Natural killer cell treated with Interleukin-12 subunit alpha and Interleukin-12 subunit beta and Interleukin-15 and Interleukin-18, amount 100 ng/mL, for 72 hours (primary cell): ENCODE measurements at regions not wholly inside any gene's neighbourhood (a gene's known extent, or its start where the extent isn't known, plus 50 kb on each side); places are given as distances from the start of the nearest gene placed in this dataset.
"Not testable (repeated sequence)": the region's sequence is repeated elsewhere in the genome, so short reads cannot be mapped to it uniquely, and the experiment has no call there.

Experiments used
- ATAC-seq, 2 donors: fragments of 150-1000 bp; cut with Tn5 transposase in 1 of 2; sonication (Bioruptor Pico), chemical (Tn5 transposase) in 1 of 2; 2 replicates each; pipeline ENCODE4 v1.10.0; 2021
- DNase-seq: peaks from one replicate; pipeline ENCODE4 v3.0.0; 2022; ENCODE audit warnings: low spot score
- H3K27ac Mint-ChIP-seq, 2 donors: 1 replicate in 1 of 2; 2 replicates in 1 of 2; pipeline ENCODE4 v1.8.0; 2022; ENCODE audit warnings: mixed read lengths in 2 of 2, mild to moderate bottlenecking in 1 of 2, moderate library complexity in 1 of 2
- H3K27me3 Mint-ChIP-seq, 2 donors: 1 replicate in 1 of 2; 2 replicates in 1 of 2; pipeline ENCODE4 v1.8.0; 2022; ENCODE audit warnings: mixed read lengths in 2 of 2
- H3K36me3 Mint-ChIP-seq: one replicate; pipeline ENCODE4 v1.8.0; 2022; ENCODE audit warnings: mixed read lengths
- H3K4me1 Mint-ChIP-seq, 2 donors: 1 replicate in 1 of 2; 2 replicates in 1 of 2; pipeline ENCODE4 v1.8.0; 2022; ENCODE audit warnings: low read depth in 2 of 2, mixed read lengths in 2 of 2, mild to moderate bottlenecking in 1 of 2
- H3K4me3 Mint-ChIP-seq: one replicate; pipeline ENCODE4 v1.8.0; 2022; ENCODE audit warnings: mixed read lengths
- H3K9me3 Mint-ChIP-seq: 2 replicates; pipeline ENCODE4 v1.8.0; 2022; ENCODE audit warnings: mixed read lengths

DNA sequence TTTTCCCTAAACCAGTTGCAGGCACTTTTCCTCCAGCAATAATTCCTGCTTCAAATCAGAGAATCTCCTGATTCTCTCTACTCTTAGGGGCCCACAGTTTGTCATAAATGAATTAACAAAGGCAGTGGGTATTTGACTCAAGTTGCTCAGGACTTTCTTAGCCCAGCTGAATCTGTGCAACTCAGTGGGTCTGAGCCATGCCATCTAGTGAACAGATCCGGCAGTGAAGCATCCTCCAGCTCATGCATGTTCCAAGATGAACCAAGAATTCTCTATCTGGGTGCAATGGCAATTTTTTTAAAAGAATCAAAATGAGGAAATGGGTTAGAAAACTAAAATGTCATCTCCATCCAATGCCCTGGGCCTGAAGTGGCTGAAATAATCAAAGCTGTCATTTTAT is 575.2 kb upstream of the CDH11 start:
- DNase-seq, result no peak
- Mint-ChIP-seq H3K4me3 (no peak overlapping the region), H3K9me3 (peaks cover 5% of the 10 kb centered on the region), H3K27ac (no peak overlapping the region), H3K36me3 (no peaks in the 10 kb centered on the region), H3K27me3 (peaks cover 0 to 2% of the 10 kb centered on the region in 2 donors), H3K4me1 (no peaks in the 10 kb centered on the region)
- no peak for ATAC-seq

DNA sequence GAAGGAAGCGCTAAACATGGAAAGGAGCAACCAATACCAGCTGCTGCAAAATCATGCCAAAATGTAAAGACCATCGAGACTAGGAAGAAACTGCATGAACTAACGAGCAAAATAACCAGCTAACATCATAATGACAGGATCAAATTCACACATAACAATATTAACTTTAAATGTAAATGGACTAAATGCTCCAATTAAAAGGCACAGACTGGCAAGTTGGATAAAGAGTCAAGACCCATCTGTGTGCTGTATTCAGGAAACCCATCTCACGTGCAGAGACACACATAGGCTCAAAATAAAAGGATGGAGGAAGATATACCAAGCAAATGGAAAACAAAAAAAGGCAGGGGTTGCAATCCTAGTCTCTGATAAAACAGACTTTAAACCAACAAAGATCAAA is 570.0 kb upstream of the CDH11 start:
- not testable (repeated sequence) for H3K9me3 Mint-ChIP-seq, H3K36me3 Mint-ChIP-seq, DNase-seq, H3K4me1 Mint-ChIP-seq, ATAC-seq, H3K4me3 Mint-ChIP-seq, H3K27ac Mint-ChIP-seq, H3K27me3 Mint-ChIP-seq

DNA sequence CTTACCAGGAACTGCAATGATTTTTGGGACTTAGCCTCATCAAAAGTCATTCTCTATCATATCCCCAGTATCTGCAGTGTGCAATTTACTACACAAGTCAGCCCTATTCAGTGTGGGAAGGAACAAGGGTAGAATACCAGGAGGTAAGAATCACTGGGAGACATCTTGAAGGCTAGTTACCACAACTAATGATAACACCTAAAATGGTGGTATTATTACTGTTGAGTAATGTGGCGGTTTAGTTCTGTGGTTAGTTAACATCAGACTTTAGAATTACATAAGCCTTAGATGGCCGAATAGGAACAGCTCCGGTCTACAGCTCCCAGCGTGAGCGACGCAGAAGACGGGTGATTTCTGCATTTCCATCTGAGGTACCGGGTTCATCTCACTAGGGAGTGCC is 567.9 kb upstream of the CDH11 start:
- Mint-ChIP-seq H3K27ac (no peak overlapping the region), H3K4me1 (no peaks in the 10 kb centered on the region), H3K36me3 (no peaks in the 10 kb centered on the region), H3K4me3 (no peak overlapping the region), H3K9me3 (peaks cover 3% of the 10 kb centered on the region), H3K27me3 (no peaks in the 10 kb centered on the region)
- no peak for DNase-seq
- ATAC-seq, result no peak

DNA sequence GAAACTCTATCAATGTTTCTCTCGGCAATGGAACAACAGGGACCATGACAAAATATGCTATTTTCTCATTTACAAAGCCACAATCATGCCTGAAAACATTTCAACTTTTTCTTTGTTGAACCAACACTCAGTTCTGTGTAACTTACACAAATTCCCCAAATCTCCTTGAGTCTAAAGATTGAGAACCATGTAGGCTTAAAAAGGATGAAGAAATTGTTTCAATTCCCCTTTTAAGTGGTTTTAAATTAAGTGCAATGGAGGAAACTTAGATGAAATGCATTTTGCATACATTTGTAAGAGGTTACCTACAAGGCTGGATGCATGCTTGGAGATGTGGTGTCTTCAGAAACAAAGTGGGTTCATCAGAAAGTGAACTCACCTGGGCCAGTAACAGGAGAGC is 566.4 kb upstream of the CDH11 start:
- H3K36me3 Mint-ChIP-seq, result no peaks in the 10 kb centered on the region
- H3K9me3 Mint-ChIP-seq, result peaks cover 3% of the 10 kb centered on the region
- no peak overlapping the region for H3K4me3 Mint-ChIP-seq
- H3K27me3 Mint-ChIP-seq, result no peaks in the 10 kb centered on the region
- H3K27ac Mint-ChIP-seq, result no peak overlapping the region
- ATAC-seq (no peak), DNase-seq (no peak)
- H3K4me1 Mint-ChIP-seq, result no peaks in the 10 kb centered on the region

DNA sequence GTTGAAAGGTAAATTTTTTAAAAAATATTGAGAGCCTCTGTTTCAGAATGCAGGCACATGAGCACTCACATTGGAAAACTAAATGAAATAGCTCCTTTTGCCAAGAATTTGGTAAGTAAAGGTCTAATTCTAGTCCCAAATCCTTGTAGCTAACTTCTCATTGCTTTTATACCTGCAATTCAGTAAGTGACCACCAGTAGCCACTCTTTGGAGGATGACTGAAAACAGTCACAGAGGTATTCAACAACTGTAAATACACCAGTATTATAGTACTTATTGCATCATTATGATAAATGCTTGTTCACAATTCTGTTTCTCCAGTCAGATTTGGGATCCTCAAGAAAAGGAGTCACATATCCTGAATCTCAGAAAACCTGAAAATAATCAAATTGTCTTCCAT is 562.4 kb upstream of the CDH11 start:
- Mint-ChIP-seq H3K36me3 (no peaks in the 10 kb centered on the region), H3K4me1 (no peaks in the 10 kb centered on the region), H3K27ac (no peak overlapping the region), H3K27me3 (peaks cover 0 to 3% of the 10 kb centered on the region in 2 donors), H3K4me3 (no peak overlapping the region), H3K9me3 (peaks cover 3% of the 10 kb centered on the region)
- no peak for DNase-seq
- no peak for ATAC-seq

DNA sequence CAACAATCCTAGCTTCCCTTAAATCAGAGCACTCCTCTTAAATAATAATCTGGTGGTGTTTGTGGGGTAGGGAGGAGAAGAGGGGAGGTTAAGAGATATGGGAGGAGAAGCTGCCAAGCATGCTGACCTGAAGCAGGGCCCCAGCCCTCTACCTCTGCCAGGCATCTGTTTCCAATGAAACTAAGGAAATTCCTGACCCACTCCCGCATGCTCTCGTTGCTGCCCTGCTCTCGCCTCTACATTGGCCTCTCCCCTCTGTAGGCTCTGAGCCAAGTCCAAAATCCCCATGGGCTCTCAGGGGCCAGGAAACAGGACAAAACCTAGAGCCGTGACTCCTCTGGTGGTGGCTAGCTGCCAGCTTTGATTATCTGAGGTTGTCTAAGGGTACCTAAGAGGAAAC is 559.5 kb upstream of the CDH11 start:
- ATAC-seq, result no peak
- no peak for DNase-seq
- Mint-ChIP-seq H3K9me3 (peaks cover under 1% of the 10 kb centered on the region), H3K4me1 (no peaks in the 10 kb centered on the region), H3K27ac (no peak overlapping the region), H3K27me3 (peaks cover 0 to 3% of the 10 kb centered on the region in 2 donors), H3K36me3 (no peaks in the 10 kb centered on the region), H3K4me3 (no peak overlapping the region)

DNA sequence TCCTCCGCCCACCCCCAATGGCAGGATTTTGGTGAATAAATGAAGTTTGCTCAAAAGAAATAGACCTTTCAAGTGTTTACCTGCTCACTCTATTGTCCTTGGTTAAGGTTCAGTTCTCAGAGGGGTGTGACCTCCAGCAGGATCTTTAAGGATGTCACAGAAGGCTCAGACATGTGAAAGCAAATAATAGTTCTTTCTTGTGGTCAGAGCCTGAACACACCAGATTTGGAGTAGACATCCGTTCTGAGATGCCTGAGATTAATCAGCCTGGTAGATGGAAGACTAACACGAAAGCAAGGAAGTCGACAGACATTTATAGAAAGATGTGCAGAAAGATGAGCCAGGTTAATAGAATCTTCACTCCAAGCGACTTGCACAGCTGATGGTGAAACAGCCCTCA is 557.9 kb upstream of the CDH11 start:
- H3K27me3 Mint-ChIP-seq, result peaks cover 0 to 3% of the 10 kb centered on the region in 2 donors
- ATAC-seq (no peak), DNase-seq (no peak)
- H3K9me3 Mint-ChIP-seq, result no peaks in the 10 kb centered on the region
- H3K36me3 Mint-ChIP-seq, result no peaks in the 10 kb centered on the region
- no peak overlapping the region for H3K4me3 Mint-ChIP-seq
- no peaks in the 10 kb centered on the region for H3K4me1 Mint-ChIP-seq
- no peak overlapping the region for H3K27ac Mint-ChIP-seq

DNA sequence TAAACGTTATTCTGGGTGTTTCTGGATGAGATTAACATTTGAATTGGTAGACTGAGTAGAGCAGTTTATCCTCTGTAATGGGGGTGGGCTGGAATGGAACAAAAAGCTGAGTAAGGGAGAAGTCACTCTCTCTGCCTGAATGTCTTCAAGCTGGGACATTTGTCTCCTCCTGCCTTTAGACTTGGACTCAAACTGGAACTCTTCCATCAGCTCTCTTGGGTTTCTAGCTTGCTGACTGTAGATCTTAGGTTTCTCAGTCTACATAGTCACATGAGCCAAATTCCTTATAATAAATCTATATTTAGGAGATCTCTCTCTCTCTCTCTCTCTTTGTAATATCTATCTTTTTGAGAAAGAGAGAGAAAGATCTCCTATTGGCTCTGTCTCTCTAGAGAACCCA is 553.3 kb upstream of the CDH11 start:
- no peak overlapping the region for H3K4me3 Mint-ChIP-seq
- H3K27ac Mint-ChIP-seq, result no peak overlapping the region
- H3K27me3 Mint-ChIP-seq, result peaks cover 11 to 16% of the 10 kb centered on the region in 2 donors
- H3K4me1 Mint-ChIP-seq, result no peaks in the 10 kb centered on the region
- ATAC-seq (no peak), DNase-seq (no peak)
- H3K36me3 Mint-ChIP-seq, result no peaks in the 10 kb centered on the region
- peaks cover 3% of the 10 kb centered on the region for H3K9me3 Mint-ChIP-seq

DNA sequence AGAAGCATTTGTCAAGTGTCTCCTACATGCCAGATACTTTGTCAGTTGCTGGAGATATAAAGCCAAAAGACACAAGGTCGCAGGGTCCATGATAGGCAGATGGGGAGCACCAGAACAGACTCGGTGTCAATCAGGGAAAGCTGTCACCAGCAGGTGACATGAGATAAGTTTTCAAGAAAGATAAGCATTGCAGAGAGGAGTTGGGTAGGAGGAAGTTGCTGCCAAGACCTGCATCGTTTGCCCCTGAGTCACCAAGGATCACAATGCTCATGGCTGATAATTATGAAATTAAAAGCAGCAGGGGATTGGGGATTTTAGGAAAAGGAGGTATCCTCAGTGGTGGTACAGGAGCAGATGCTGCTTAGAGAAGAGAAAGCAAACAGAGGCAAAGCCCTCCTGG is 551.1 kb upstream of the CDH11 start:
- H3K36me3 Mint-ChIP-seq, result no peaks in the 10 kb centered on the region

DNA sequence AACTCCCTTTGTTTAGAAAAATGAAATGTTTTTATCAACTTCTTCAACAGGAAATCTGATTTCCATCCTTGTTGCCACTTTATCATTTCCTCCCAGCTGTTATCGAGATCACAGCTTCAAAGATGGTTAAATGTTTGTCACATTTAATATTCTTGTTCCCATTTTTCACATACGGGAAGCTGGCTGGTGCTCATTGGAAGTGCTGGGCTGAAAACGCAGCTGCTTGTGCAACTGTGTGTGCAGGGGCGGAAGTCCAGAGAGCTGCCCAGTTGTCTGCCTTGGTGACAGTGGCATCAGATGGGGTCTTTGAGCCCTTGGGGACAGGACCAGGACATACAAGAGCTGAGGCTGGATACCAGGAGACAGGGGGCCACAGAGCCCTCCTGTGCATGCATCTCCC is 549.2 kb upstream of the CDH11 start:
- Mint-ChIP-seq H3K27me3 (peaks cover 8 to 16% of the 10 kb centered on the region in 2 donors), H3K36me3 (no peaks in the 10 kb centered on the region), H3K9me3 (peaks cover 3% of the 10 kb centered on the region), H3K4me1 (no peaks in the 10 kb centered on the region), H3K27ac (no peak overlapping the region), H3K4me3 (no peak overlapping the region)
- ATAC-seq (no peak), DNase-seq (no peak)

More for the DNA sequence above, 551.1 kb upstream of the CDH11 start:
- H3K9me3 Mint-ChIP-seq, result peaks cover 3% of the 10 kb centered on the region
- ATAC-seq (no peak), DNase-seq (no peak)
- H3K27me3 Mint-ChIP-seq, result peaks cover 8 to 16% of the 10 kb centered on the region in 2 donors
- no peak overlapping the region for H3K27ac Mint-ChIP-seq
- H3K4me1 Mint-ChIP-seq, result no peaks in the 10 kb centered on the region
- no peak overlapping the region for H3K4me3 Mint-ChIP-seq

DNA sequence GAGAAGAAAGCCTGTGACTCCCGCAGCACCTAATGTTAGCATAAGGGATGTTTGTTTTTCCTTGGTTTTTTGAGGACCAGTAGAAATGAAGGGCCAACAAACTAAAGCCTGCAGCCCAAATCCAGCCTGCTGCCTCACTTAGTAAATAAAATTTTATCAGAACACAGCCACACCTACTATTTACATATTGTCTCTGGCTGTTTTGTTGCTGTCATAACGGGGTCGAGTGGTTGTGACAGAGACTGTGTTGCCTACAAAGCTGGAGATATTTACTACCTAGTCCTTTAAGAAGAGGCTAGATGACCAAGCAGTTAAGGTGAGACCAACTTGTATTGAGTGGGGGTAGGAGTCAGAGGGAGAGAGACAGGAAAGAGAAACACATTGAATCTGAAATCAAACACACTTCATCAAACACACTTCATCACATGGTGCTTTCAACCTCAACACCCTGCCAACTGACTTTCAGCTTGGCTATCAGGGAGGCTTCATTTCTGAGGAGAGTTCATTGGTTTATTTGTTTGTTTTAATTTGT is 546.3 kb upstream of the CDH11 start:
- Mint-ChIP-seq H3K27me3 (peaks cover 12 to 16% of the 10 kb centered on the region in 2 donors), H3K4me1 (no peaks in the 10 kb centered on the region), H3K36me3 (no peaks in the 10 kb centered on the region), H3K4me3 (no peak overlapping the region), H3K27ac (no peak overlapping the region), H3K9me3 (peaks cover 3% of the 10 kb centered on the region)
- ATAC-seq (no peak), DNase-seq (no peak)

DNA sequence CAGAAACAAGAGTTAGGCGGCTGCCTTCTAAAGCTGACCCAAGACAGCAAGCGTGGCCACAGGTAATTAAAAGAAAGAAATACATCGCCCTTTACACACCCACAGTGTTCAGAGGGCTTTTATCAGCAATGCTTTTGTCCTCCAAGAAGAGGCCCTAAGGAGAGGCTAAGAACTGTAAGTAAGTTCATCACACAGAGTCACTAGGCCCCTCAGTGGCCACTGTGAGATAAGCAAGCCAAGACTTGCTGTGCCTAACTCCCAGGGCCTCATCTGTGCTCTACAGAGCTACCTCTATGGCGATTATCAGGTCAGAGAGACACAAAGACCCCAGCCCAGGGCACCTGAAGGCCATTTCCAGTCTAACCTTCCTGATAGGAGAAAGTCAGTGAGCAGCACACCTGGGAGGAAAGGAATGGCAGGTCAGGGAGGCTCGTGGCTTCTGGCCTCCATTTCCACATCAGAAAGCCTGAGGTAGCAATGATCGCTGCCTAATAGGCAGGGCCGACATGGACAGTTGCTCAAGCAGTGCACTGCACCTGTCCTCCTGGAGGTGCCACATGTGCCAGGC is 545.2 kb upstream of the CDH11 start:
- no peak for DNase-seq
- peak in 1 of 2 donors; percentile 41 for ATAC-seq
- no peaks in the 10 kb centered on the region for H3K4me1 Mint-ChIP-seq
- no peaks in the 10 kb centered on the region for H3K36me3 Mint-ChIP-seq
- no peak overlapping the region for H3K27ac Mint-ChIP-seq
- no peaks in the 10 kb centered on the region for H3K9me3 Mint-ChIP-seq
- H3K4me3 Mint-ChIP-seq, result no peak overlapping the region
- H3K27me3 Mint-ChIP-seq, result peaks cover 7 to 12% of the 10 kb centered on the region in 2 donors

DNA sequence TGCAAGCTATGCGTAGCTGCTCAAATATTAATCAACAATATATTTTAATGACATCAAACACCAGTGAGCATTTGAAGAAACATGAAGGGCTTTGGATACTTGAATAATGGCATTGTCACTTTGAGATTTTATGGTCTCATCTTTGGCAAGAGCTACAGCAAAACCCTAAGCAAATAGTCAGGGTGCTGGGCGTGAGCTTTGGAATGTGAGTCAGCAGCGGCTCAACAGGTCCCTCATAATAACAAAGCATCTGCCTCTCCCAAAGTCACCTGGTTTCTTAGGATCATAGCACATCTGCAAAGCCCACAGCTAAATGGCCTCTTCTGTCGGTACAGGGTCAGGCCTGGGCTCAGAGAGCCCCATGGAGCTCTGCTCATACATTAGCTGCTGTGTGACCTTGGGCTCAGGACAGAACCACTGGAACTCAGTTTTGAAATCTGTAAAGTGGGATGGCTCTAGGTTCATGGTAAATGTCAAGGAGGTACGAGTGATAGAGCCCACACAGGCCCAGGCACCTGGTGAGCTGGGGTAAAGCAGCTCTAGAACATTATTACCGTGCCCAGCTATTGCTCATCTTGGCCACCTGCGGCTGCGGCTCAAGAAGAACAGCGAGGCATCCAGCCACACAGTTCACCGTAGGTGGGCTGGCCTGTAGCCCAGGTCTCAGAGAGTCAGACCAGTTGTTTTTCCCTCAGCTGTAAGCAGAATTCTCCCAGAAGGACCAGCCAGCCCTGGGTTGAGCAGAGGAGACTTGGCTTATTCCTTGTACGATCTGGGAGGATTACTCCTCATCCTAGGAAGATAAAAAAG is 544.5 kb upstream of the CDH11 start:
- Mint-ChIP-seq H3K4me1 (no peaks in the 10 kb centered on the region), H3K9me3 (no peaks in the 10 kb centered on the region), H3K36me3 (no peaks in the 10 kb centered on the region), H3K4me3 (no peak overlapping the region), H3K27me3 (peaks cover 0 to 5% of the 10 kb centered on the region in 2 donors), H3K27ac (no peak overlapping the region)
- DNase-seq (no peak), ATAC-seq (peak in 1 of 2 donors; percentile 34)

DNA sequence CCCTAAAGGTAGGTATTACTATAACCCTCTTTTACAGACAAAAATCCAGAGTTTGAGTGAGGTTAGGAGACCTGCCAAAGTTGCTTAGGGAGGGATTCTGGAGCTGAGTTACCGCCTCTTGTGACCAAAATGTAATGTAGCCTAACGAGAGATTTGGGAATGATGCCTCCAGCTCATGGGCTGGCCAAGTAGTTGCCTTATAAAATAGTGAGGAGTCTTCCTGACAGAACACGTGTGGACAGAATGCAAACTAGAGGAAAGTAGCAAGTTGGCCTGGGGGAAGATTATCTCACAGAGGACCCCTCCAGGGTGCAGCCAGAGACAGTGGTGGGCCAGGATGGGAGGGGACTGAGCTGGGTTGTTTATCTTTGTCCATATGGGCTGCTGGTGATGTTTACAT is 543.7 kb upstream of the CDH11 start:
- Mint-ChIP-seq H3K4me1 (no peaks in the 10 kb centered on the region), H3K27ac (no peak overlapping the region), H3K36me3 (no peaks in the 10 kb centered on the region), H3K27me3 (peaks cover 0 to 4% of the 10 kb centered on the region in 2 donors), H3K9me3 (no peaks in the 10 kb centered on the region), H3K4me3 (no peak overlapping the region)
- DNase-seq (no peak), ATAC-seq (no peak)
